AG09319 (cell line): ENCODE measurements at regions not wholly inside any gene's neighbourhood (a gene's known extent, or its start where the extent isn't known, plus 50 kb on each side); places are given as distances from the start of the nearest gene placed in this dataset.

Experiments used
- DNase-seq: peaks from one replicate; pipeline ENCODE4 v3.0.0-alpha.2; 2010; ENCODE audit warnings: low read depth; ENCODE audit errors: extremely low read depth
- CTCF ChIP-seq: IDR thresholded peaks from 2 replicates; pipeline ENCODE4 v1.5.1; 2011; ENCODE audit warnings: low read depth, mild to moderate bottlenecking, inconsistent platforms, low read length, moderate library complexity

- DNase-seq: no peak
- no peak for TF ChIP-seq CTCF
These were observed 113.9 kb upstream of the ADAMTSL1 start for GRCh38 chr9:18360005-18360404.

- no peak for DNase-seq
- no peak for TF ChIP-seq CTCF
These were observed 112.3 kb upstream of the ADAMTSL1 start for GRCh38 chr9:18361646-18362045.

- no peak for DNase-seq
These were observed 111.8 kb upstream of the ADAMTSL1 start for GRCh38 chr9:18362166-18362565.

GRCh38 chr9:18362901-18363685 lies 110.9 kb upstream of the ADAMTSL1 start:
- TF ChIP-seq CTCF: no peak
- DNase-seq: no peak

More at GRCh38 chr9:18362166-18362565, 111.8 kb upstream of the ADAMTSL1 start:
- TF ChIP-seq CTCF: no peak

- DNase-seq: no peak
- no peak for TF ChIP-seq CTCF
These were observed 108.3 kb upstream of the ADAMTSL1 start for GRCh38 chr9:18365651-18366050.

GRCh38 chr9:18366184-18366583 lies 107.8 kb upstream of the ADAMTSL1 start:
- TF ChIP-seq CTCF: no peak
- no peak for DNase-seq

GRCh38 chr9:18368206-18368605 lies 105.7 kb upstream of the ADAMTSL1 start:
- no peak for DNase-seq
- no peak for TF ChIP-seq CTCF
